Ovary (tissue), 3 donors: ENCODE measurements at regions not wholly inside any gene's neighbourhood (a gene's known extent, or its start where the extent isn't known, plus 50 kb on each side); places are given as distances from the start of the nearest gene placed in this dataset.

Source experiments
- EP300 ChIP-seq: sonication (generic); formaldehyde crosslinking; IDR thresholded peaks from one replicate; pipeline ENCODE4 v1.6.1; 2017; ENCODE audit warnings: antibody characterized with exemption
- POLR2A ChIP-seq: fragments of 450-650 bp; IDR thresholded peaks from one replicate; pipeline ENCODE4 v1.6.1; 2017; ENCODE audit warnings: antibody characterized with exemption, mild to moderate bottlenecking, moderate library complexity
- TF ChIP-seq, protein P1 (sequence below), 3 donors: fragments of 450-650 bp in 2 of 3; fragments of 200-600 bp in 1 of 3; IDR thresholded peaks; one replicate each; pipeline versions ENCODE4 v1.5.1 to v1.8.0; 2016 to 2022; ENCODE audit warnings: antibody characterized with exemption in 3 of 3, mild to moderate bottlenecking in 1 of 3
- donor health status: DM: no; HTN: no; CAD: no.

DNA sequence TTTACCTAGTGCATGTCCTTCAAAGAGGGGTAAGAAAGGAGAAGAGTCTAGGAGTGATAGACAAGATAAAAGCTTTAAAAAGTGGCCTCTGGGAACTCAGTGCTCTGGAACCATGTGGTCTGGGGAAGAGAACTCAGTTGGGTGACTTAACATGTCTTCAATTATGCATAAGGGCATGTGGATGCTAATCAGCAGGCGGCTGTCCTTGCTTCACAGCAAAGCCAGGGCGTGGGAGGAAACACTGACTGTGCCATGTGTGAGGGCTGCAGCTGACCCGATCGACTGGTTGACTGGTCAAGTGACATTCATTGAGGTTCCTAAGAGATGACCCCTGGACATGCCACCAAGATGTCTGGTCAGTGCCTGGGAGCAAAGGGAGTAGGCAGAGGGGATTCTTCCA is 1053.8 kb downstream of the BCL11B start:
- TF ChIP-seq EP300 (no peak), POLR2A (no peak)
- TF ChIP-seq, protein P1, sequence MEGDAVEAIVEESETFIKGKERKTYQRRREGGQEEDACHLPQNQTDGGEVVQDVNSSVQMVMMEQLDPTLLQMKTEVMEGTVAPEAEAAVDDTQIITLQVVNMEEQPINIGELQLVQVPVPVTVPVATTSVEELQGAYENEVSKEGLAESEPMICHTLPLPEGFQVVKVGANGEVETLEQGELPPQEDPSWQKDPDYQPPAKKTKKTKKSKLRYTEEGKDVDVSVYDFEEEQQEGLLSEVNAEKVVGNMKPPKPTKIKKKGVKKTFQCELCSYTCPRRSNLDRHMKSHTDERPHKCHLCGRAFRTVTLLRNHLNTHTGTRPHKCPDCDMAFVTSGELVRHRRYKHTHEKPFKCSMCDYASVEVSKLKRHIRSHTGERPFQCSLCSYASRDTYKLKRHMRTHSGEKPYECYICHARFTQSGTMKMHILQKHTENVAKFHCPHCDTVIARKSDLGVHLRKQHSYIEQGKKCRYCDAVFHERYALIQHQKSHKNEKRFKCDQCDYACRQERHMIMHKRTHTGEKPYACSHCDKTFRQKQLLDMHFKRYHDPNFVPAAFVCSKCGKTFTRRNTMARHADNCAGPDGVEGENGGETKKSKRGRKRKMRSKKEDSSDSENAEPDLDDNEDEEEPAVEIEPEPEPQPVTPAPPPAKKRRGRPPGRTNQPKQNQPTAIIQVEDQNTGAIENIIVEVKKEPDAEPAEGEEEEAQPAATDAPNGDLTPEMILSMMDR (IDR thresholded peaks at IDR 0.05) = no peak
